ENCODE measurements at regions not wholly inside any gene's neighbourhood (a gene's known extent, or its start where the extent isn't known, plus 50 kb on each side); places are given as distances from the start of the nearest gene placed in this dataset.
A peak's percentile ranks its signal among the peaks of the same experiment; 100 is the strongest.

- no peak for DNase-seq (ENCODE audit: low read depth)
Measured at GRCh38 chr6:92166666-92167065, 1252.7 kb downstream of the EPHA7 start.

- DNase-seq (ENCODE audit: low read depth), result no peak
Measured at GRCh38 chr6:92161953-92162352, 1257.4 kb downstream of the EPHA7 start.

GRCh38 chr6:92160226-92160625 lies 1259.1 kb downstream of the EPHA7 start:
- no peak for DNase-seq (ENCODE audit: low read depth)

- DNase-seq (ENCODE audit: low read depth), result no peak
Measured at GRCh38 chr6:92159046-92159445, 1260.3 kb downstream of the EPHA7 start.

GRCh38 chr6:92150553-92150952 lies 1268.8 kb downstream of the EPHA7 start:
- peak; percentile 8 for DNase-seq (ENCODE audit: low read depth)

- no peak for DNase-seq (ENCODE audit: low read depth)
Measured at GRCh38 chr6:92147246-92147645, 1272.1 kb downstream of the EPHA7 start.

GRCh38 chr6:92139601-92140000 lies 1279.8 kb downstream of the EPHA7 start:
- no peak for DNase-seq (ENCODE audit: low read depth)

GRCh38 chr6:92132957-92133356 lies 1286.4 kb downstream of the EPHA7 start:
- DNase-seq (ENCODE audit: low read depth), result no peak

- peak; percentile 59 for DNase-seq (ENCODE audit: low read depth)
Measured at GRCh38 chr6:92132457-92132856, 1286.9 kb downstream of the EPHA7 start.

- no peak for DNase-seq (ENCODE audit: low read depth)
Measured at GRCh38 chr6:92130944-92131343, 1288.4 kb downstream of the EPHA7 start.

GRCh38 chr6:92126983-92127382 lies 1292.4 kb downstream of the EPHA7 start:
- no peak for DNase-seq (ENCODE audit: low read depth)

GRCh38 chr6:92126088-92126487 lies 1293.3 kb downstream of the EPHA7 start:
- peak; percentile 34 for DNase-seq (ENCODE audit: low read depth)

GRCh38 chr6:92125681-92126080 lies 1293.7 kb downstream of the EPHA7 start:
- DNase-seq (ENCODE audit: low read depth), result no peak

GRCh38 chr6:92124200-92124651 lies 1295.1 kb downstream of the EPHA7 start:
- DNase-seq (ENCODE audit: low read depth), result peak; percentile 22

GRCh38 chr6:92122746-92123145 lies 1296.6 kb downstream of the EPHA7 start:
- DNase-seq (ENCODE audit: low read depth), result peak; percentile 41

- DNase-seq (ENCODE audit: low read depth), result no peak
Measured at GRCh38 chr6:92121228-92121627, 1298.1 kb downstream of the EPHA7 start.

GRCh38 chr6:92117800-92118199 lies 1301.6 kb downstream of the EPHA7 start:
- DNase-seq (ENCODE audit: low read depth), result no peak

GRCh38 chr6:92114797-92115196 lies 1304.6 kb downstream of the EPHA7 start:
- peak; percentile 2 for DNase-seq (ENCODE audit: low read depth)

- DNase-seq (ENCODE audit: low read depth), result no peak
Measured at GRCh38 chr6:92114091-92114675, 1305.2 kb downstream of the EPHA7 start.

- no peak for DNase-seq (ENCODE audit: low read depth)
Measured at GRCh38 chr6:92111386-92111785, 1308.0 kb downstream of the EPHA7 start.

- DNase-seq (ENCODE audit: low read depth), result no peak
Measured at GRCh38 chr6:92110403-92110802, 1309.0 kb downstream of the EPHA7 start.

GRCh38 chr6:92109956-92110355 lies 1309.4 kb downstream of the EPHA7 start:
- DNase-seq (ENCODE audit: low read depth), result no peak

GRCh38 chr6:92109256-92109655 lies 1310.1 kb downstream of the EPHA7 start:
- DNase-seq (ENCODE audit: low read depth), result no peak

GRCh38 chr6:92086750-92087149 lies 1332.6 kb downstream of the EPHA7 start:
- DNase-seq (ENCODE audit: low read depth), result no peak
